ENCODE measurements at regions not wholly inside any gene's neighbourhood (a gene's known extent, or its start where the extent isn't known, plus 50 kb on each side); places are given as distances from the start of the nearest gene placed in this dataset.

GRCh38 chr1:34270181-34270580 is 93.5 kb downstream of the C1orf94 start:
- Histone ChIP-seq H3K4ac (ENCODE audit: low read depth, low read length) (no peak overlapping the region), H3K79me1 (ENCODE audit: low read length) (no peaks in the 10 kb centered on the region), H2BK120ac (ENCODE audit: insufficient read depth, low read length, poor library complexity) (no peak overlapping the region), H3K27ac (ENCODE audit: low read depth, low read length) (no peak overlapping the region), H3K4me3 (ENCODE audit: low read depth, low read length) (no peak overlapping the region), H3K4me2 (ENCODE audit: low read length) (no peak overlapping the region), H3K27me3 (ENCODE audit: insufficient read depth, low read length) (no peaks in the 10 kb centered on the region), H2BK5ac (ENCODE audit: low read depth, low read length, poor library complexity) (no peak overlapping the region), H2BK12ac (ENCODE audit: low read length) (no peak overlapping the region), H4K8ac (ENCODE audit: low read depth, low read length) (no peak overlapping the region), H2AK5ac (ENCODE audit: low read length) (no peak overlapping the region), H3K9ac (ENCODE audit: low read length) (no peak overlapping the region), H3K79me2 (ENCODE audit: control insufficient read depth, insufficient read depth, low read length, poor library complexity) (no peaks in the 10 kb centered on the region), H3K18ac (ENCODE audit: low read length) (no peak overlapping the region), H3K23ac (ENCODE audit: low read length) (no peak overlapping the region), H3K36me3 (ENCODE audit: control insufficient read depth in 1 of 2, insufficient read depth in 2 of 2, low read length in 2 of 2) (no peaks in the 10 kb centered on the region), H3K4me1 (ENCODE audit: control insufficient read depth in 1 of 2, insufficient read depth in 2 of 2, low read length in 2 of 2) (peaks cover 0 to 2% of the 10 kb centered on the region in 2 experiments), H4K91ac (ENCODE audit: low read depth, low read length) (no peak overlapping the region), H4K12ac (ENCODE audit: low read depth, low read length) (no peak overlapping the region), H2AFZ (ENCODE audit: insufficient read depth, low read length, poor library complexity) (no peak overlapping the region), H3K9me3 (ENCODE audit: insufficient read depth, low read depth, low read length) (no peaks in the 10 kb centered on the region), H3K14ac (ENCODE audit: low read length) (no peak overlapping the region)
- no CpG with 5 or more reads among the region's 3 CpGs for WGBS (ENCODE audit: extremely low coverage, insufficient coverage, insufficient read length)
- DNase-seq: no peak

GRCh38 chr1:34272152-34272551 is 95.4 kb downstream of the C1orf94 start:
- no peak overlapping the region for H3K4me2 ChIP-seq (ENCODE audit: low read length)
- no peak overlapping the region for H2BK120ac ChIP-seq (ENCODE audit: insufficient read depth, low read length, poor library complexity)
- H2AFZ ChIP-seq (ENCODE audit: insufficient read depth, low read length, poor library complexity): no peak overlapping the region
- H3K4ac ChIP-seq (ENCODE audit: low read depth, low read length): no peak overlapping the region
- WGBS (ENCODE audit: extremely low coverage, insufficient coverage, insufficient read length): no CpG with 5 or more reads among the region's 4 CpGs
- no peak for DNase-seq
- H3K18ac ChIP-seq (ENCODE audit: low read length): no peak overlapping the region
- no peak overlapping the region for H4K91ac ChIP-seq (ENCODE audit: low read depth, low read length)
- H3K14ac ChIP-seq (ENCODE audit: low read length): no peak overlapping the region
- no peak overlapping the region for H2AK5ac ChIP-seq (ENCODE audit: low read length)
- no peak overlapping the region for H4K12ac ChIP-seq (ENCODE audit: low read depth, low read length)
- H3K27me3 ChIP-seq (ENCODE audit: insufficient read depth, low read length): no peaks in the 10 kb centered on the region
- no peak overlapping the region for H4K8ac ChIP-seq (ENCODE audit: low read depth, low read length)
- no peaks in the 10 kb centered on the region for H3K79me1 ChIP-seq (ENCODE audit: low read length)
- no peak overlapping the region for H3K23ac ChIP-seq (ENCODE audit: low read length)
- H3K36me3 ChIP-seq (ENCODE audit: control insufficient read depth in 1 of 2, insufficient read depth in 2 of 2, low read length in 2 of 2): no peaks in the 10 kb centered on the region
- H3K9me3 ChIP-seq (ENCODE audit: insufficient read depth, low read depth, low read length): no peaks in the 10 kb centered on the region
- H3K27ac ChIP-seq (ENCODE audit: low read depth, low read length): no peak overlapping the region
- H3K9ac ChIP-seq (ENCODE audit: low read length): no peak overlapping the region
- H3K4me1 ChIP-seq (ENCODE audit: control insufficient read depth in 1 of 2, insufficient read depth in 2 of 2, low read length in 2 of 2): no peaks in the 10 kb centered on the region
- H2BK5ac ChIP-seq (ENCODE audit: low read depth, low read length, poor library complexity): no peak overlapping the region
- H3K4me3 ChIP-seq (ENCODE audit: low read depth, low read length): no peak overlapping the region
- H3K79me2 ChIP-seq (ENCODE audit: control insufficient read depth, insufficient read depth, low read length, poor library complexity): no peaks in the 10 kb centered on the region
- no peak overlapping the region for H2BK12ac ChIP-seq (ENCODE audit: low read length)

- no peak for DNase-seq
- Histone ChIP-seq H3K79me2 (ENCODE audit: control insufficient read depth, insufficient read depth, low read length, poor library complexity) (no peaks in the 10 kb centered on the region), H3K23ac (ENCODE audit: low read length) (no peak overlapping the region), H2BK12ac (ENCODE audit: low read length) (no peak overlapping the region), H4K8ac (ENCODE audit: low read depth, low read length) (no peak overlapping the region), H2BK5ac (ENCODE audit: low read depth, low read length, poor library complexity) (no peak overlapping the region), H3K79me1 (ENCODE audit: low read length) (no peaks in the 10 kb centered on the region), H3K27me3 (ENCODE audit: insufficient read depth, low read length) (no peaks in the 10 kb centered on the region), H3K4ac (ENCODE audit: low read depth, low read length) (no peak overlapping the region), H3K27ac (ENCODE audit: low read depth, low read length) (no peak overlapping the region), H3K4me1 (ENCODE audit: control insufficient read depth in 1 of 2, insufficient read depth in 2 of 2, low read length in 2 of 2) (no peaks in the 10 kb centered on the region), H3K36me3 (ENCODE audit: control insufficient read depth in 1 of 2, insufficient read depth in 2 of 2, low read length in 2 of 2) (no peaks in the 10 kb centered on the region), H3K14ac (ENCODE audit: low read length) (no peak overlapping the region), H4K91ac (ENCODE audit: low read depth, low read length) (no peak overlapping the region), H3K18ac (ENCODE audit: low read length) (no peak overlapping the region), H2AFZ (ENCODE audit: insufficient read depth, low read length, poor library complexity) (no peak overlapping the region), H3K9ac (ENCODE audit: low read length) (no peak overlapping the region), H3K9me3 (ENCODE audit: insufficient read depth, low read depth, low read length) (no peaks in the 10 kb centered on the region), H2BK120ac (ENCODE audit: insufficient read depth, low read length, poor library complexity) (no peak overlapping the region), H4K12ac (ENCODE audit: low read depth, low read length) (no peak overlapping the region), H3K4me2 (ENCODE audit: low read length) (no peak overlapping the region), H2AK5ac (ENCODE audit: low read length) (no peak overlapping the region), H3K4me3 (ENCODE audit: low read depth, low read length) (no peak overlapping the region)
- WGBS (ENCODE audit: extremely low coverage, insufficient coverage, insufficient read length): no CpG with 5 or more reads among the region's 3 CpGs
These were observed 98.4 kb downstream of the C1orf94 start for GRCh38 chr1:34275150-34275549.

GRCh38 chr1:34276606-34277005 is 99.9 kb downstream of the C1orf94 start:
- H3K4me3 ChIP-seq (ENCODE audit: low read depth, low read length): no peak overlapping the region
- H3K9me3 ChIP-seq (ENCODE audit: insufficient read depth, low read depth, low read length): no peaks in the 10 kb centered on the region
- H3K4ac ChIP-seq (ENCODE audit: low read depth, low read length): no peak overlapping the region
- H3K36me3 ChIP-seq (ENCODE audit: control insufficient read depth in 1 of 2, insufficient read depth in 2 of 2, low read length in 2 of 2): no peaks in the 10 kb centered on the region
- no peaks in the 10 kb centered on the region for H3K79me2 ChIP-seq (ENCODE audit: control insufficient read depth, insufficient read depth, low read length, poor library complexity)
- no peak overlapping the region for H3K18ac ChIP-seq (ENCODE audit: low read length)
- H3K4me2 ChIP-seq (ENCODE audit: low read length): no peak overlapping the region
- no peaks in the 10 kb centered on the region for H3K4me1 ChIP-seq (ENCODE audit: control insufficient read depth in 1 of 2, insufficient read depth in 2 of 2, low read length in 2 of 2)
- no peak overlapping the region for H4K91ac ChIP-seq (ENCODE audit: low read depth, low read length)
- H2AK5ac ChIP-seq (ENCODE audit: low read length): no peak overlapping the region
- no peak overlapping the region for H2BK5ac ChIP-seq (ENCODE audit: low read depth, low read length, poor library complexity)
- no peak overlapping the region for H2AFZ ChIP-seq (ENCODE audit: insufficient read depth, low read length, poor library complexity)
- H4K8ac ChIP-seq (ENCODE audit: low read depth, low read length): no peak overlapping the region
- H3K23ac ChIP-seq (ENCODE audit: low read length): no peak overlapping the region
- H3K27me3 ChIP-seq (ENCODE audit: insufficient read depth, low read length): no peaks in the 10 kb centered on the region
- no peak for DNase-seq
- H3K9ac ChIP-seq (ENCODE audit: low read length): no peak overlapping the region
- no peak overlapping the region for H3K14ac ChIP-seq (ENCODE audit: low read length)
- H2BK12ac ChIP-seq (ENCODE audit: low read length): no peak overlapping the region
- no peak overlapping the region for H2BK120ac ChIP-seq (ENCODE audit: insufficient read depth, low read length, poor library complexity)
- H3K79me1 ChIP-seq (ENCODE audit: low read length): no peaks in the 10 kb centered on the region
- H3K27ac ChIP-seq (ENCODE audit: low read depth, low read length): no peak overlapping the region
- no peak overlapping the region for H4K12ac ChIP-seq (ENCODE audit: low read depth, low read length)
